HG03342 (cell line): ENCODE measurements at regions not wholly inside any gene's neighbourhood (a gene's known extent, or its start where the extent isn't known, plus 50 kb on each side); places are given as distances from the start of the nearest gene placed in this dataset.
"Not testable (repeated sequence)": the region's sequence is repeated elsewhere in the genome, so short reads cannot be mapped to it uniquely, and the experiment has no call there.

ENCODE experiments used
- ATAC-seq: cut with Tn5 transposase; IDR thresholded peaks from one replicate; pipeline ENCODE4 v1.9.1; 2021; ENCODE audit warnings: mild to moderate bottlenecking, moderate library complexity; ENCODE audit not compliant: unreplicated experiment

DNA sequence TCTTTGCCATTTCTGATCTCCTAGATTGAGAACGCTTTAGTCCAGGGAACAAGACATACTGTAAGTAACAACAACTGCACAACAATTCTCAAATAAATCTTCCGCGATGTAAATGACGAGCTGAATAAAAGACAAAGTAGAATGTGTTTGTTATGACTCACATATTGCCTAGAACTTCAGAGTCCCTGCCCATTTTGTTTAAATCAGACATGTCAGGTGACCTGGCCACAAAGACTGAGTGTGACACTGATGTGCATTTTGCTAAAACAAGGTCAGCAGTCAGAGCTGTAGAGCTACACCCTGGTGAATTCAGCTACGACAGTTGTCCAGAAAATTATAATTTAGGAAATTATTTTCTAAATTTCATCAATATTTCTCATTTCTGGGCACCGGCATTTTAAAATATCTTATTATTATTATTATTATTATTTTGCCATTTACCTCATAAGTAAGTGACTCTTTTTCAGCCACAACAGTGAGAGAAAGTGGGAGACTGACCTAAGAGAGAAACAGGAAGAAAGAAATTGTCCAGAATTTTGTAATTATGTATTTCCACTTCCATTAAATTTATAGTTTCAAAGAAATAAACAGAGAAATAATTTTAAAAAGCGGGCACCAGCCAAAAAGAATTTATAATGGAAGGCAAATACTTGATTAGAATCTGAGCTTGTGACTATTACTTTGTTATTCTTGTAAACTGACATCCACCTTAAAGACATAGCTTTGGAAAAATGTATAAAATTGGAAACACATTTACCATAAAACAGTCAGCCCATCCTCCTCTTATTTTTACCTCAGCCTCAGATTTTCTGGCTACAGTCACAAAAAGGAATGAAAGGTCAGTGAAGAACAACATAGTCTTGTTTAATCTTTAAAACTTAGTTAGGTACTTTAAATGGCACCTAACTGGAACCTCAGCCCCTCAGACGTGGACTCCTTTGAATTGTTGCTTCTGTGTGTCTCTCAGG lies 157.0 kb upstream of the CITED2 start:
- no peak for ATAC-seq

DNA sequence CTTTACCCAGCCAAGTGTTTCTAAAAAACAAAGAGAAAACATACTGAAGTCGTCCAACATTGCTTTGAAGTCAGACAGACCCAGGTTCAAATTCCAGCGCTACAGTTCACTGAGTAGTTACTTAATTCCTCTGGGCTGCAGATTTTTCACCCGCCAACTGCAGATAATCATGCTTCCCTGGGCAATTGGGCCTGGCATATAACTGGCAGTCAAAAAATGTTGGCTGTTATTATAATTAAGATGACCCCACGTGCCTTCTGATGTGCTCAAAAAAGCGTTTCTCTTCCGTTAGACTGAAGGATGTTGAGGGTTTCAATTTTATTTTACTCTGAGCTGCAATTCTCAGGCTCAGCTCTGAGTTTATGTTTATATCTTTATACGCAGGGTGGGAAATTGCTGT lies 156.1 kb upstream of the CITED2 start:
- no peak for ATAC-seq

DNA sequence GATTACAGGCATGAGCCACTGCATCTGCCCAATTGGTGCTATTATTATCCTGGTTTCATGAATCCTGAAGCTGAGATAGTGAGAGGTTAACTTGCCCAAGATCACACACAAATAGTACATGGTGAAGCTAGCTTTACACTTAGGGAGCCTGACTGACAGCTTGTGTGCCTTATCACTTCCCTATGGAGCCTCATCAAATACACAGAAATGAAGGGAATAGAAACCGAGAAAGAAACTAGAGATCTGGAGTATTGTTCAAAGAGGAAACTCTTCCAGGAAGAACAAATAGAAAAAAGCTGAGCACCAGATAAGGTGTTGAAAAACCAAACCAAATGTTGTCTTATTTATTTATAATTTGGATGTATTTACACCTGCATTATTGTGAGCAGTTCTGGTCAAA lies 155.0 kb upstream of the CITED2 start:
- ATAC-seq, result no peak

DNA sequence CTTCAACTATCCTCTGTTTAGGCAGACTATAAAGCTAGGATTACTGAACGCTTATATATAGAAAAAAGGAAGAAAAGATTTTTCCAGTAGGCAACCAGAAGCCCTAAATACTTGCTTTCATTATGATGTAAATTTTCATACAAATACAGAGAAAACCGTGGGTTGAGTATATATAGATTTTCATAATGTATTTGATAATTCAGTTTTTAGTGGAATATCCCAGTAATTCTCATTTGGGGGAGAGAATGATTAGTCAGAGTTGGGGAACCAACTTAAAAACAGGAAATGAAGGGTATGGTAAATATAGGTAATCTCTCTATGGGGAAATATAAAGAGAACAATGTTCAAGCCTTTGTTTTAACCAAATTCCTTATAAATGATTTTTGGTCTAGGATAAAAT lies 154.0 kb upstream of the CITED2 start:
- ATAC-seq, result no peak

DNA sequence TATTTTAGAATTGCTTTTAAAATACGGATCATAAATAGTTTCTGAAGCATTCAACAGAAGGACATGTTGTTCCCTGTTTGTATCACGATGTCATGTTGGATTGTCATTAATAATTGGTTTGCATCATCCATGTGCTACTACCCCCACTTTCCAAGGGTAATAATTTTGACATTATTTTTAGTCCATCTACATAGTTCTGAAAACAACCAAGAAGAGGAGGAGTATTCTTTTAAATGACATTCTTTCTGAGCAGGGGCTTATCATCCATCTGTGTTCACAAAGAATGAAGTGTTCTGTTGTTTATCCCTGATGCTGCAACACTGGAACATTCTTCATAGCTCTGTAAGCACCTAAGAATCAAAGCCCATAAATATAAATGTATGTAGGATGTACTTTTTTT lies 151.0 kb upstream of the CITED2 start:
- ATAC-seq, result no peak

DNA sequence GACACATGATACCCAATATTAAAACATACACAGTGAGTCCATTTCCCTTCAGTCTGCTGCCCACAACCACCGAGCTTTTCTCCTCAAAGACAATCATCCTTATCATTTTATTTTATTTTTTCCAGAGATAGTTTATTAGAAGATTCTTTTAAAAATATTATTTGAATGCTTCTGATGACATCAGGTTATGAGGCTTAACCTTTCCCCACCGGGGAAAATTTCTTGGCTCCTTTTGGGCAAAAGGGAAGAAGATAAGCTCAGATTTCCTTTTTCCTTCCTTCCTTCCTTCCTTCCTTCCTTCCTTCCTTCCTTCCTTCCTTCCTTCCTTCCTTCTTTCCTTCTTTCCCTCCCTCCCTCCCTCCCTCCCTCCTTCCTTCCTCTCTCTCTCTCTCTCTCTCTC lies 149.5 kb upstream of the CITED2 start:
- no peak for ATAC-seq

DNA sequence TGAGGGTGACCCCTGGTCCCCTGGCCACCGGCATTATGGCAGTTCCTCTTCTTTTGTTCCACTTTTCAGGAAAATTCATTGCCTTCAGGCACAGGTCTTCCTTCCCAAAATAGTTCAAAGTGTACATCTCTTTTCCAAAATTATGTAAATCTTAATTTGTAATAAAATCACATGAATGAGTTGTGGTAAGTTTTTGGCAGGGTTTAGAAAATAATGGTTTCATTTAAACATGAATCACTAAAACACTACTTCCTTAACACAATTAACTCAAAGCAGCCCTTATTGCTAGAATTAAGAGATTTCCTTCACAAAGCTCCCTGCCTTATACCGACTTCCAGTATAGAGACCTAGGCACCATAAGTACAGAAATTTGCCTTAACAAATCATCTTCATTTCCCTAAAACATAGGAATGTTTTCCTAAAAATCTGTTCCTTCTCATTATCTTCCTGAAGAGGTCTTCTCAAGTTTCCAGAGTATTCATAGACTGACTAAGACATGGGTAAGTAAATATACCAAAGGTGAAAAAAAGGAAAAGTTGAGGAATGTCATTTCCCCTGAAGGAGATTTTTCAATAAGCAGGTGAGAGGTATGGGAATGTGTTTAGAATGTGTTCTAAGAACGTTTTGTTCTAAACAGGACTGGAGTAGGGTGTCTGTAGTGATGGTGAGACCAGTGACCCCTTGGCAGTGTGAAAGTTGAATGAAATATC lies 148.2 kb upstream of the CITED2 start:
- no peak for ATAC-seq

DNA sequence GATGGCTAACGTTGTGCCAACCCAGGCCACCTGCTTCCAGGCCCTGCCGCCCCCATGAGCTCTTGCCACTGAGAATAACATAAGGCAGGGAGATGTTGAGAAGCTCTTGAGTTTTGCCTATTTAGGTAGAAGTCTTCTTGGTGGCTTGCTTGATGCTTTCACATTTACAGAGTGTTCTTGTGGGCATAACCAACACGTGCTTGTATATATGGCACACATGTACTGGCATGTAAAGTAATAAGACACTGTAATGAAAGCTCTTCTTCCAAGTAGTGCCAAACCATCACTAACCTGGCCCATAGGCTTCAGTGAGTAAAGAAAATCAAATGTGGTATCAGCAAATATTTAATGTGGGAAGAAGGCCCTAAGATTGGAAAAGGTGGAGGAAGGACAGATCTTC lies 146.9 kb upstream of the CITED2 start:
- no peak for ATAC-seq

DNA sequence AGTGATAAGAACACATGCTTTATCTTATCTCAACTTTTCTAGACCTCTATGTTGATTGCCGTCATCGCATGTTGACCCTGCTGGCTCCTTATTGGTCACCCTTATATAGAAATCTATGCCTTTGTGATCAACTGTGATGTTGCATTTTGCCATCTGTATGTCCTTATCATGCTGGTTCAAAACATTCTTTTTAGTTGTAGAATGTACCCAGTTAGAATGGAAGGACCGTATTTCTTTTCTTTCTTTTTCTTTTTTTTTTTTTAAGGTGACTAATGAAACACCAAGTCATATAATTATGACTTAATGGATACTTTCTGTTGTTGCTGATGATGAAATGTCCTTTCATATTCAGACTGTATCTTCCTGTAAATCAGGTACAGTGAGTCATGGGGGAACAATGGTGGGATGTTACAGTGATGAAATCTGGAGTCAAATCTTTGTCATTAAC lies 145.9 kb upstream of the CITED2 start:
- no peak for ATAC-seq

DNA sequence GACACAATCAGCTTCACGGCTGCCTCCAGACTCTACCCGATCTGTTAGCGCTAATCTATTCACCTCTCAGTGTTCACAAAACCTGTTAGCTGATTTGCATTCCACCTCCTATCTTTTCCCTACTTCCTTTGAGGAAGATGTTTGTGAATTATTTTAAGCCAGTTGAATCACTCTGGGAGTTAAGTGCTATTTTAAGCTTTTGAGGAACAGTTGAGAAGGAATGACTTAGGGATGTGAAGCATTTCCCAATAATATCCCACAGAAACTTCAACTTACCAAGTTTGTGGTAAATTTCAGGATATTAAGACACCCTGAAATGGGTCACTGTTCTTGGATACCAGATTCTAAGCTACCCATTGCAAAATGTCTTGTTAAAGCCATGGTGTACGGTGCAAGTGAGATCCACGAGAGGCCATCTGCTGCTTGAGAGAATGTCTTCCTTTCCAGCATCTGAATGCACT lies 145.2 kb upstream of the CITED2 start:
- ATAC-seq, result no peak

DNA sequence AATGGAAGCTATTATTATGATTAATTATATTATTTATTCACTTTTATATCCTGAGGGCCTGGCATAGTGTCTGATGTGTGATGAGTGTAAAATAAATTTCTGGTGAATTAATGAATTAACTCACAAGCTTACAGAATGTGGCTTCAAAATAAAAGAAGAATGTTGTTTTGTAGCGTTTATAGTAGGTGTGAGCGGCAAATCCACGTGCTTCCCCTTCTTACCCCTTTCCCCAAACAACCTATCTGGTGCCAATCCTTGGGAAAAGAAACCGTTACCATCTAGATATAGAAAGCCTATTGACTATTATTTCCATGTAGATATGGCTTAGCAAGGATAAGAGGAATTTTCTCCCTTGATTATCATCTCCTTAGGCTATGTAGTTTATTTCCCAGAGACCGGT lies 144.6 kb upstream of the CITED2 start:
- ATAC-seq, result no peak

DNA sequence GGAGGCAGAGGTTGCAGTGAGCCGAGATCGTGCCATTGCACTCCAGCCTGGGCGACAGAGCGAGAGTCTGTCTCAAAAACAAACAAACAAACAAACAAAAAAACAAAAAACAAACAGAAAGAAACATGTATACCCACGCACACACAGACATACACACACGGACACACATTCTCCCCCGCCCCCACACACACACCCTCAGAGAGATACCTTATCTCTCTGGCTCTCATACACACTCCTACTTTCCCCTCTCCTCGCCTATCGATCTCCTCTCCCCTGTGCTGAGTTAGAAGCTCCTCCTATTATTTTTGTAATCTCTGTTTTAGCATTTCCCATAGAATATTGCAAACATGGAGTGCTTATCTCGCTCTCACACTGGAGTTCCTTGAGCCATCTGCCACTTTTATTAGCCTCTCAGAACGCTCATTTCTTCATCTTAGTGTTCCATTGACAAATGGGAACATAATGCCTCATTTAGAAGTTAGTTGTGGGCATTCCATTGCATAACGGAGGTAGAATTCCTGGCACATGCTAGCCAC lies 144.2 kb upstream of the CITED2 start:
- no peak for ATAC-seq

DNA sequence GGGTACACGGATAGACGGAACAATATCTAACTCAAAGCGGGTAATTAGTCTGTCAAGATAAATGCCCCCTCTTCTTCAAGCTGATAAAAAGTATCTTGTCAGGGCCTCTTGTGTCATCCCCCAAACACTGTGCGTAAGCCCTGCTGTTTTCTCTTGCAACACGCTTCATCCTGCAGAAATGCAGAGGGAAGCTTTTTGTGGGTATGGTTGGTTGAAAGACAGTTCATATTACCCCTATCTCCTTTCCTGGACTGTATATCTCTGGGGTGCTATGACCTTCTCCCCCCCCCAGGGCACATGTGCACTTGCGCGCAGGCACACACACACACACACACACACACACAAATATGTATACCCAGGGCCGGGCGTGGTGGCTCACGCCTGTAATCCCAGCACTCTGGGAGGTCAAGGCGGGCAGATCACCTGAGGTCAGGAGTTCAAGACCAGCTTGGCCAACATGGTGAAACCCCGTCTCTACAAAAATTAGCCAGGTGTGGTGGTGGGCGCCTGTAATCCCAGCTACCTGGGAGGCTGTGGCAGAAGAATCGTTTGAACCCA lies 143.6 kb upstream of the CITED2 start:
- not testable (repeated sequence) for ATAC-seq

DNA sequence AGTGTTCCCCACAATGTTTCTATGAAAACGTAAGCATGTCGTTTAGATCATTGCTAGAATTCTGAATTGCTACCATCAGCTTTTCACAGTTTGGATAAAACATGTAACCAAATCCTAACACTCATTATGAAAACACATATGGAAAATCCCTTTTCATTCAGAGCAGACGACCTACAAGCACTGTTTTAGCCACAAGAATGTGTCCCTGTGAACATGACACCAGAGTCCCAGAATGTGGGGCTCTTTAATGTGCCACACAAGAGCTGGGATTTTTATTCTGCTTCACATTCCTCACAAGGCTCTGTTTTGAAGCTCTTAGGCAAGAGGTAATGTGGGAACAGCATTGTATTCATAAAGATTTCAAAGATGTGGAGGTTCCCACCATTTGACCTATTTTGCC lies 141.1 kb upstream of the CITED2 start:
- no peak for ATAC-seq

DNA sequence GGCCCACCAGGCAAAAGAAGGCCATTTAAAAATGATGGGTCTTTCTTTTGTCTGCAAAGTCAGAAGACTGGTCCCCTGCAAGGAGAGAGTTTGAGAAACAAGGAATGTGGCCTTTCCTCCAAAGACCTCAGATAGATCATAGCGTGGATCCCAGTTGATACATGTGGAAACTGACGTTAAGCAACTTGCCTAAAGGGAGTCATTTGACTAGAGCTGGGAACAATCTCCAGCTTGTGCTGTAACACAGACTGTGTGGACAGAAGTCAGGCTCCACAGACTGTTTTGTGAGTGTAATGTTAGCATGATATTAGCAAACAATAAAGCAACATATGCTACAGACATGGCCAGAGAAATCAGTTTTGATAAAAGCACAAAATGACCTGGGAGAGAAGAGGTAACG lies 140.4 kb upstream of the CITED2 start:
- no peak for ATAC-seq

DNA sequence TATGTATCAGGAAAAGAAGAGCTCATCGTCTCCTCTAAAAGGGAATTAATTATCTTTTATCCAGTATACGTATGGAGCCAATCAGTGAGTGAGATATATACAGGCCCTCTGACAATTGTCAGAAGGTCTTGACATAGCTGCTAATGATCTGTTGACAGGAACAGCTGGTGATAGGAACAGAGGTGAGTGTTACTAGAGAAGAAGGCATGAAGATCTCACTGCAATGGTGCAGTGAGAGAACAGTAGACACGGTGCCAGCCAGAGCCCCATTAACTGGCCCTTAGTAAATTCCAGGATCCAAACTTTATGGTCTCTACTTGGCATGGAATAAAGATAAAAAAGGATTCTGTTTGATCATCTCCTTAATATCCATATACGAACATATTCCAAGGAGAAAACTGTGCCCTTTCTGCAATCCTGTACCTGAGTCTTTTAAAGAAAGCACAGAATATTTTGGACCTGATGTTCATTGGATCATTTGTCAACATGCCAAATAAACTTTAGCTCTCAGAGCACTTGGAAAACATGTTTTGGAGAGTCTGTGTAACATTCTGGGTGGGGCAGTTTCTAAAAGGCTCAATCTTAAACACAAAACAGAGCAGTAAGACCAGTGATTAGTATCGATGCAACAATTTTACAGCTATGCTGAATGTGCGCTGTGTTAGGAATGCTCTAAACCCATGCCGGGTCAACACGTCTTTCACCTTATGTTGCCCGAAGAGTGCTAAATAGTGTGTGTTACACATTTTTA lies 135.8 kb upstream of the CITED2 start:
- no peak for ATAC-seq

DNA sequence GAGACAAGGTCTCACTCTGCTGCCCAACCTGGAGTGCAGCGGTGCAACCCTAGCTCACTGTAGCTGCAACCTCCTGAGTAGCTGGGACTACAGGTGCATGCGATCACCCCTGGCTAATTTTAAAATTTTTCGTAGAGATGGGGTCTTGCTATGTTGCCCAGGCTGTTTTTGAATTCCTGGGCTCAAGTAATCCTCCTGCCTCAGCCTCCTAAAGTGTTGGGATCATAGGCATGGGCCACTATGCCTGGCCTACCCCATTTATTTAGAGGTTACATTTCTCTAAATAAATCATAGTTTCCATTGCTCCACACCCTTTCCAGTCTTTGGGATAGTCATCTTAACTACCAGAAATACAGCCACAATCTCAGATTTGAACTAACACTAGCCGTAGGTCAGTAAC lies 134.7 kb upstream of the CITED2 start:
- no peak for ATAC-seq

DNA sequence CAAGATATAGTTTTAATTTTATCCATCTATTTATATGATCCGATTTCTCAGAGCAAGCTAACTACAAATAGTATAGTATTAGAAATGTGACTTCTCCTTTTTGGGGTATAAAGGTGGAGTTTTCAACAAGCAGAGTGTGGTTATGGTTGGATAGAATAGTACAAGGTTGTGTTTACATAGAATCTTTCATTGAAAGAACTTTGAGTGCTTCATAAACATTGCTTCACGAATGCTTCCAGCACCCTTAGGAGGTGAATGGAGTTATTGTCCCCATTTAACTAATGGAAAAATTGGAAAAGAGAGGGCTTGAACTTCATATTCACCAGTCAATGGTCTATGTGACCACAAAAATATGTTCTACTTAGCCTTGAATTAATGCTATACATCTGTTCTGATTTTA lies 134.1 kb upstream of the CITED2 start:
- ATAC-seq, result no peak

DNA sequence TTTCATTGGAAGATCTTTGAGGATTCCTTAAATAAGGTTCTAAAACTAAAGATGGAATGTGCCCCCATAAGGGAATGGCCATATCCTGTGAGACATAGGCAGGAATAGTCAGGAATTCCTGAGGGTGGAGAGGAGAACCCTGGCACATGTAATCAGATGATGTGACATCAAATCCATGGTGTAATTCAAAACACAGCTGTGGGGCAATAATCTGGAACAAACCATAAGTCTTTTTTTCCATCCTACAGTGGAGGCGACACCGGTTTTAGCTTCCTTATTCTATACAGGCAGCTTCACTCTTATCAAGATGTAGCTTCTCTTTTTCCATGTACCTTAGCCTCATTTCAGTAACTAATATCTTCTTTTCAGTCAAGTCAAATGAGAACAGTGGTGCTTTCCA lies 133.6 kb upstream of the CITED2 start:
- no peak for ATAC-seq

DNA sequence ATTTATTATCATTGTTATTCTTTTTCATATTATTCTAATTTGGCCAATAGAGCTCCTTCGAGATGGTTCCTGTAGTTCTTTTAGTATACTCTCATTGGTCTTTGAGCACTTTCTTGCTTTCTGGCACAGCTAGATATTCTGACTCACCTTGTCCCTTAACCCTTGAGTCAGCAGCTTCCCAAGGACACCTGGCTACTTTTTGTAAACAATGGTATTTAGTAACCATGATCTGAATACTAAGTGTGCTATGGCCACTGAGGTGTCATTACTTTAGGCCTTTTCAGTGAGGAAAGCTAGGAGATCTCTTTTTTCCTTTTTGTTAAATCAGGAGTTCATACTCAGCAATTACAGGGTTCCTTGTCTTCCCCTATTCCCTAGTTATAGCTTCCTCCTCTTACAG lies 126.5 kb upstream of the CITED2 start:
- ATAC-seq, result no peak

DNA sequence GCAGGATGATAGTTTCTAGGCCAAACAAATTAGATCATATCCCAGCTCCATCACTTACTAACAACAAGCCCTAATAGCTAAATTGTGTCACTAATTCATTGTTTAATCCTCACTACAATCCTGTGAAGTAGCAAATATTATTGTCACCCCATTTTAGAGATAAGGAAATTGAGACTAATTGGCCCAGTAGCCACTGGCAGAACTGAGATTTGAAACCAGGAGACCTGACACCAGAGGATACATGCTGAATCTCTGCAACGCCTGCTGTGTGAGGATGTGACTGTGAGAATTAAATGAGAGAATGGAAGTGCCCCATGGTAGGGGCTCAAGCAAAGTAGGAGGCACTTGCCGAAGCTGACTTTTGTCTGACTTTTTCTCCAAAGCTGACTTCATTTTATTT lies 124.3 kb upstream of the CITED2 start:
- no peak for ATAC-seq
